Neural cell (in vitro differentiated cells): ENCODE measurements at regions not wholly inside any gene's neighbourhood (a gene's known extent, or its start where the extent isn't known, plus 50 kb on each side); places are given as distances from the start of the nearest gene placed in this dataset.

Source experiments
- EP300 ChIP-seq: fragments of 450-650 bp; conservative IDR thresholded peaks from 2 replicates; pipeline ENCODE4 v1.6.1; 2014; ENCODE audit warnings: antibody characterized with exemption, mild to moderate bottlenecking, moderate library complexity; ENCODE audit not compliant: poor library complexity, severe bottlenecking
- EZH2 ChIP-seq: fragments of 200-600, 300-800 bp; shearing (Covaris generic), sonication (generic); IDR thresholded peaks from 2 replicates; pipeline ENCODE4 v1.6.1; 2014; ENCODE audit warnings: antibody characterized with exemption, low read length, borderline replicate concordance, mild to moderate bottlenecking; ENCODE audit not compliant: insufficient read depth, poor library complexity, severe bottlenecking
- MXI1 ChIP-seq: fragments of 450-650 bp; conservative IDR thresholded peaks from 2 replicates; pipeline ENCODE4 v1.6.1; 2014; ENCODE audit warnings: antibody characterized with exemption, mild to moderate bottlenecking; ENCODE audit not compliant: poor library complexity, severe bottlenecking
- POLR2AphosphoS5 ChIP-seq: IDR thresholded peaks from 2 replicates; pipeline ENCODE4 v1.6.1; 2012
- RAD21 ChIP-seq: fragments of 450-650 bp; conservative IDR thresholded peaks from 2 replicates; pipeline ENCODE4 v1.6.1; 2014; ENCODE audit warnings: antibody characterized with exemption, mild to moderate bottlenecking, moderate library complexity
- REST ChIP-seq: IDR thresholded peaks from 2 replicates; pipeline ENCODE4 v1.6.1; 2012; ENCODE audit warnings: borderline replicate concordance
- TAF1 ChIP-seq: IDR thresholded peaks from 2 replicates; pipeline ENCODE4 v1.6.1; 2012; ENCODE audit warnings: low read depth
- TF ChIP-seq, protein P1 (sequence below): fragments of 450-650 bp; IDR thresholded peaks from 2 replicates; pipeline ENCODE4 v1.5.1; 2014; ENCODE audit warnings: antibody characterized with exemption, mild to moderate bottlenecking, moderate library complexity; ENCODE audit not compliant: poor library complexity, severe bottlenecking

DNA sequence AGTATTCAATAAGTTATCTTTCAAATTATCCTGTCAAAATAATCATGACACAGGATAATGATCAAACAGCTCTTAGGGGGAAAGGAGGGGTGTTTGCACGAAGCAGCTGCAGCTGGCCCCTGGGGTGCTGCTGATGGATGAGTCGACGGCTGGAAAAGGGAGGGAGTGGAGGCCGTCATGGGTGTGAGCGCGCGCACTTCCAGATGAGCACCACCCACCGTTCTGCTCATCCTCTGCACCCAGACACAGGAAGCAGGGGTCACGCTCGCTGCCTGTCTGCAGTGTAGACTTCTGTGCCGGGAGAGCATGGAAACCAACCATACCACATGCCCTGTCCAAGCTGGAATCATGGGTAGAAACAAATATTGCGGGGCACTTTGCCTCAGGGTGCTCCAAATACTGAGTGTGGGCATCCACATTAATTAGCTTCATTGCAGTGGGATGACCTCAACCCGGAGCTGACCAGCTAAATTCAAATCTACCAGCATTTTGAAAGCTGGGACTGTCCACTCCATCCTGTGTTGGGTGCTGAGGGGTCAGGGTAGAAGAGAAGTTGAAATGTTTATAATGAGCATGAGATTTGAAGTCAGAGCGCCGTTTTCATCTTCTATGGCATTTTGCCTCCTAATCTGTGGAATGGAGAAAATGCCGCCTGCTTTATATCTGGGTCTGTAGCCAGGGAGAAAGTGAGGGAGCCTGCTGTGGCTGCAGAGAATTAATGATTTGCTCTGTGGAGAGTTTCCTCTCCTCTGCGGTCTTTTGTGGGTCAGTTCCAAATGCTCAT lies 802.4 kb downstream of the TBC1D22A start:
- no peak for TF ChIP-seq REST
- TF ChIP-seq, protein P1, sequence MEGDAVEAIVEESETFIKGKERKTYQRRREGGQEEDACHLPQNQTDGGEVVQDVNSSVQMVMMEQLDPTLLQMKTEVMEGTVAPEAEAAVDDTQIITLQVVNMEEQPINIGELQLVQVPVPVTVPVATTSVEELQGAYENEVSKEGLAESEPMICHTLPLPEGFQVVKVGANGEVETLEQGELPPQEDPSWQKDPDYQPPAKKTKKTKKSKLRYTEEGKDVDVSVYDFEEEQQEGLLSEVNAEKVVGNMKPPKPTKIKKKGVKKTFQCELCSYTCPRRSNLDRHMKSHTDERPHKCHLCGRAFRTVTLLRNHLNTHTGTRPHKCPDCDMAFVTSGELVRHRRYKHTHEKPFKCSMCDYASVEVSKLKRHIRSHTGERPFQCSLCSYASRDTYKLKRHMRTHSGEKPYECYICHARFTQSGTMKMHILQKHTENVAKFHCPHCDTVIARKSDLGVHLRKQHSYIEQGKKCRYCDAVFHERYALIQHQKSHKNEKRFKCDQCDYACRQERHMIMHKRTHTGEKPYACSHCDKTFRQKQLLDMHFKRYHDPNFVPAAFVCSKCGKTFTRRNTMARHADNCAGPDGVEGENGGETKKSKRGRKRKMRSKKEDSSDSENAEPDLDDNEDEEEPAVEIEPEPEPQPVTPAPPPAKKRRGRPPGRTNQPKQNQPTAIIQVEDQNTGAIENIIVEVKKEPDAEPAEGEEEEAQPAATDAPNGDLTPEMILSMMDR: no peak
- no peak for TF ChIP-seq RAD21
- TF ChIP-seq EZH2: no peak
- no peak for TF ChIP-seq POLR2AphosphoS5
- TF ChIP-seq MXI1: no peak
- TF ChIP-seq TAF1: no peak
- TF ChIP-seq EP300: no peak
